ENCODE measurements at regions not wholly inside any gene's neighbourhood (a gene's known extent, or its start where the extent isn't known, plus 50 kb on each side); places are given as distances from the start of the nearest gene placed in this dataset.

GRCh38 chr6:6738922-6739716, 150.6 kb downstream of the LY86 start:
- WGBS = 88% methylated on average over 5 of the region's 5 CpGs

More at GRCh38 chr6:6738922-6739716, 150.6 kb downstream of the LY86 start:
- Histone ChIP-seq H3K4me1 (ENCODE audit: control insufficient read depth in 4 of 4, insufficient read depth in 4 of 4, low read length in 3 of 4) (no peaks in the 10 kb centered on the region), H3K36me3 (ENCODE audit: control insufficient read depth in 4 of 4, insufficient read depth in 3 of 4, low read depth in 1 of 4, low read length in 3 of 4) (no peaks in the 10 kb centered on the region), H3K4me3 (ENCODE audit: low read depth in 1 of 3, low read length in 3 of 3) (no peak overlapping the region), H3K27me3 (ENCODE audit: control insufficient read depth in 4 of 4, insufficient read depth in 4 of 4, low read length in 3 of 4) (no peaks in the 10 kb centered on the region), H3K9ac (ENCODE audit: low read depth in 1 of 2, low read length in 2 of 2) (no peak overlapping the region), H3K9me3 (ENCODE audit: control insufficient read depth in 4 of 4, low read length in 3 of 4) (no peaks in the 10 kb centered on the region), H3K27ac (ENCODE audit: low read depth in 1 of 2, low read length in 2 of 2) (no peak overlapping the region)
- DNase-seq (ENCODE audit: low spot score) = no peak
- TF ChIP-seq REST (IDR thresholded peaks at IDR 0.05) = no peak
- no peak for TF ChIP-seq HNF4A (conservative IDR thresholded peaks at IDR 0.05)
- no peak for TF ChIP-seq TAF1 (conservative IDR thresholded peaks at IDR 0.05)
- no peak for TF ChIP-seq EGR1 (IDR thresholded peaks at IDR 0.05; ENCODE audit: low read depth in 2 of 2)
- TF ChIP-seq ZBTB33 (IDR thresholded peaks at IDR 0.05) = no peak
- no peak for TF ChIP-seq YY1 (IDR thresholded peaks at IDR 0.05)
- TF ChIP-seq GABPA (IDR thresholded peaks at IDR 0.05 in 1 of 2, conservative IDR thresholded peaks at IDR 0.05 in 1 of 2) = no peak
- TF ChIP-seq CTCF (IDR thresholded peaks at IDR 0.05; ENCODE audit: low read depth, low read length, missing input control) = no peak
- TF ChIP-seq MAX (IDR thresholded peaks at IDR 0.05) = no peak
- no peak for TF ChIP-seq SP1 (IDR thresholded peaks at IDR 0.05)
- no peak for TF ChIP-seq NR2F2 (IDR thresholded peaks at IDR 0.05)

All from liver (tissue), 8 donors.